Adrenal gland (tissue), 9 donors: ENCODE measurements at regions not wholly inside any gene's neighbourhood (a gene's known extent, or its start where the extent isn't known, plus 50 kb on each side); places are given as distances from the start of the nearest gene placed in this dataset.

ENCODE experiments used
- DNase-seq, 7 donors: peaks; one replicate each; pipeline ENCODE4 v3.0.0-alpha.2; 2019 to 2020
- H3K27ac ChIP-seq, 5 donors: fragments of 200-600 bp; sonication (generic) in 4 of 5; 1 replicate in 3 of 5; 2 replicates in 2 of 5; pipeline versions ENCODE4 v1.5.1 to v1.8.0; 2016 to 2020; ENCODE audit warnings: mild to moderate bottlenecking in 1 of 5
- H3K27me3 ChIP-seq: fragments of 200-600 bp; 2 replicates; pipeline ENCODE4 v1.8.0; 2021
- H3K36me3 ChIP-seq, 2 donors: fragments of 200-600 bp; replicated peaks in 1 of 2; 1 replicate in 1 of 2; 2 replicates in 1 of 2; pipeline versions ENCODE4 v1.5.1 to v1.8.0; 2018 to 2022
- H3K4me1 ChIP-seq, 2 donors: fragments of 200-600 bp; replicated peaks in 1 of 2; 1 replicate in 1 of 2; 2 replicates in 1 of 2; pipeline versions ENCODE4 v1.5.1 to v1.8.0; 2018 to 2021
- H3K4me3 ChIP-seq, 4 donors: fragments of 200-600 bp; sonication (generic) in 3 of 4; one replicate each; pipeline ENCODE4 v1.5.1; 2016 to 2018
- H3K9me3 ChIP-seq, 3 donors: fragments of 200-600 bp; sonication (generic) in 1 of 3; replicated peaks in 1 of 3; 1 replicate in 2 of 3; 2 replicates in 1 of 3; pipeline versions ENCODE4 v1.5.1 to v1.8.0; 2016 to 2021
- POLR2A ChIP-seq, 2 donors: fragments of 450-650 bp; IDR thresholded peaks; one replicate each; pipeline ENCODE4 v1.6.1; 2017; ENCODE audit warnings: antibody characterized with exemption in 2 of 2, mild to moderate bottlenecking in 2 of 2, moderate library complexity in 1 of 2
- WGBS, 4 donors: extraction: QIAGEN DNeasy Blood & Tissue Kit in 2 of 4; methylation state at CpG; one replicate each; pipeline versions ENCODE4 v1.1.5 to v1.1.7; 2013 to 2017; 5-methylcytosine and 5-hydroxymethylcytosine counted together
- intact Hi-C, 2 donors: fragments of 100-400 bp; cut with DNase I; formaldehyde crosslinking; loops; one replicate each; pipeline versions ENCODE4 v1.14.1 to v1.15.0; 2022 to 2023
- TF ChIP-seq, protein P1 (sequence below), 6 experiments: fragments of 450-650 bp in 4 of 6; fragments of 200-600 bp in 2 of 6; sonication (generic) in 1 of 6; IDR thresholded peaks; 1 replicate in 5 of 6; 2 replicates in 1 of 6; pipeline versions ENCODE4 v1.5.1 to v1.8.0; 2016 to 2021; ENCODE audit warnings: antibody characterized with exemption in 6 of 6, mild to moderate bottlenecking in 2 of 6, moderate library complexity in 1 of 6
- donor health status: healthy with polysubstance abuse.
- donor health status: Bipolar disorder and iron deficiency.
- donor health status: DM: yes; HTN: yes; CAD: no.
- donor health status: DM: no; HTN: no; CAD: no.
- donor health status: DM: no; HTN: no; CAD: no.

DNA sequence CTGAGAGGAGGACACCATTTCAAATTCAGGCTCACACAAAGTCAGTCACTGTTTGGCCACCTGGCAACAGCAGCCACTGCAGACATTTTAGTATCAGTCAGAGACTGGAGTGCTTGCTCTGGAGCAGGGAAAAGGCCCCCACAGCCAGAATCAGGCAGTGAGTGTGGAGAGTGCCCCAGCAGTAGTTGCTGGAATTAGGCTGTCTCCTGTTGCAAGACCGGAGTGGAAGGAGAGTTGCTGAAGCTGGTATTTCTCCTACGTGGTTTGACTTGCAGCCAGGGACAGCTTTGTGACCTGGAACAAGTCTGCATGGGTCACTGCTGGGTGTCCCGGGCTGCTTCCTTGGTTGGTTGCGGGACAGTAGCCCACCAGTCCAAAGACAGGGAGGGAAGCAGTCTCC lies 78.4 kb upstream of the TMEM168 start:
- WGBS, 4 donors = 87 to 96% (median 91%) methylated on average over 4 of the region's 4 CpGs
- Histone ChIP-seq H3K36me3 (no peaks in the 10 kb centered on the region), H3K4me1 (no peaks in the 10 kb centered on the region), H3K27ac (no peak overlapping the region), H3K4me3 (no peak overlapping the region), H3K9me3 (no peaks in the 10 kb centered on the region), H3K27me3 (no peaks in the 10 kb centered on the region)
- DNase-seq = no peak
- intact Hi-C loops = no loop called here
- no peak for TF ChIP-seq POLR2A (IDR thresholded peaks at IDR 0.05)
- TF ChIP-seq, protein P1, sequence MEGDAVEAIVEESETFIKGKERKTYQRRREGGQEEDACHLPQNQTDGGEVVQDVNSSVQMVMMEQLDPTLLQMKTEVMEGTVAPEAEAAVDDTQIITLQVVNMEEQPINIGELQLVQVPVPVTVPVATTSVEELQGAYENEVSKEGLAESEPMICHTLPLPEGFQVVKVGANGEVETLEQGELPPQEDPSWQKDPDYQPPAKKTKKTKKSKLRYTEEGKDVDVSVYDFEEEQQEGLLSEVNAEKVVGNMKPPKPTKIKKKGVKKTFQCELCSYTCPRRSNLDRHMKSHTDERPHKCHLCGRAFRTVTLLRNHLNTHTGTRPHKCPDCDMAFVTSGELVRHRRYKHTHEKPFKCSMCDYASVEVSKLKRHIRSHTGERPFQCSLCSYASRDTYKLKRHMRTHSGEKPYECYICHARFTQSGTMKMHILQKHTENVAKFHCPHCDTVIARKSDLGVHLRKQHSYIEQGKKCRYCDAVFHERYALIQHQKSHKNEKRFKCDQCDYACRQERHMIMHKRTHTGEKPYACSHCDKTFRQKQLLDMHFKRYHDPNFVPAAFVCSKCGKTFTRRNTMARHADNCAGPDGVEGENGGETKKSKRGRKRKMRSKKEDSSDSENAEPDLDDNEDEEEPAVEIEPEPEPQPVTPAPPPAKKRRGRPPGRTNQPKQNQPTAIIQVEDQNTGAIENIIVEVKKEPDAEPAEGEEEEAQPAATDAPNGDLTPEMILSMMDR (IDR thresholded peaks at IDR 0.05) = no peak

DNA sequence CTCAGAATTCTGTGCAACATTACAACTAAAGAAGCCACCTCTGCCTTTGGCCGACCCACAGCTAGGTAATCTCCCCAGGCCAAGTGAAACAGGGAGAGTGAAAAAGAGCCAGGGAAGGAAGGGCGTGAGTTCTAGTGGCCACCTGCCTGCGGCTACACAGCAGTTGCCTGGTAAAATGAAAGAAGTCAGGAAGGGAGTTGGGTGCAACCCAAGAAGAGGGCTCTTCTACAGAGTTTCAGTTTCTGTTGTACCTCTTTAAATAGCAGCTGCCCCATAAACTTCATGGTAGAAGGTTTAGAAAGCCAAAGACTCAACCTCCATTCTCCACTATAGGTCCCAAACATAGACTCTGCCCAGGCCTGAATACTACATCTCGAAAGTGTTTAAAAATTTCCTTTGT lies 76.2 kb upstream of the TMEM168 start:
- no peak for TF ChIP-seq POLR2A (IDR thresholded peaks at IDR 0.05)
- TF ChIP-seq, protein P1 (IDR thresholded peaks at IDR 0.05) = no peak
- no peak overlapping the region for H3K4me3 ChIP-seq
- no peak overlapping the region for H3K27ac ChIP-seq
- H3K36me3 ChIP-seq = no peaks in the 10 kb centered on the region
- no peak for DNase-seq
- H3K4me1 ChIP-seq = no peaks in the 10 kb centered on the region
- no peaks in the 10 kb centered on the region for H3K27me3 ChIP-seq
- intact Hi-C loops = no loop called here
- no peaks in the 10 kb centered on the region for H3K9me3 ChIP-seq
- 74 to 90% (median 87%) methylated on average over 4 of the region's 4 CpGs for WGBS, 4 donors

GRCh38 chr7:112864380-112864779 lies 74.2 kb upstream of the TMEM168 start:
- no peak for TF ChIP-seq POLR2A (IDR thresholded peaks at IDR 0.05)
- TF ChIP-seq, protein P1 (IDR thresholded peaks at IDR 0.05) = no peak
- Histone ChIP-seq H3K27me3 (no peaks in the 10 kb centered on the region), H3K4me3 (no peak overlapping the region), H3K9me3 (no peaks in the 10 kb centered on the region), H3K36me3 (no peaks in the 10 kb centered on the region), H3K27ac (no peak overlapping the region), H3K4me1 (no peaks in the 10 kb centered on the region)
- intact Hi-C loops = no loop called here
- no peak for DNase-seq

GRCh38 chr7:112858838-112859237 lies 68.6 kb upstream of the TMEM168 start:
- H3K9me3 ChIP-seq = no peaks in the 10 kb centered on the region
- 82 to 97% (median 96%) methylated on average over 2 of the region's 2 CpGs for WGBS, 4 donors
- intact Hi-C loops = no loop called here
- no peak overlapping the region for H3K4me3 ChIP-seq
- DNase-seq = no peak
- no peak for TF ChIP-seq POLR2A (IDR thresholded peaks at IDR 0.05)
- TF ChIP-seq, protein P1 (IDR thresholded peaks at IDR 0.05) = no peak
- no peaks in the 10 kb centered on the region for H3K4me1 ChIP-seq
- no peaks in the 10 kb centered on the region for H3K36me3 ChIP-seq
- H3K27me3 ChIP-seq = no peaks in the 10 kb centered on the region
- no peak overlapping the region for H3K27ac ChIP-seq
